Choroid plexus epithelial cell (primary cell): ENCODE measurements at regions not wholly inside any gene's neighbourhood (a gene's known extent, or its start where the extent isn't known, plus 50 kb on each side); places are given as distances from the start of the nearest gene placed in this dataset.

Source experiments
- DNase-seq: peaks from one replicate; pipeline ENCODE4 v3.0.0-alpha.2; 2010; ENCODE audit warnings: low read depth
- H3K4me3 ChIP-seq: 2 replicates; pipeline ENCODE4 v1.5.1; 2011; ENCODE audit warnings: low read depth, mild to moderate bottlenecking, control low read depth, low read length, moderate library complexity
- CTCF ChIP-seq: conservative IDR thresholded peaks from 2 replicates; pipeline ENCODE4 v1.5.1; 2011; ENCODE audit warnings: low read depth, mild to moderate bottlenecking, control low read depth, inconsistent platforms, low read length, moderate library complexity

DNA sequence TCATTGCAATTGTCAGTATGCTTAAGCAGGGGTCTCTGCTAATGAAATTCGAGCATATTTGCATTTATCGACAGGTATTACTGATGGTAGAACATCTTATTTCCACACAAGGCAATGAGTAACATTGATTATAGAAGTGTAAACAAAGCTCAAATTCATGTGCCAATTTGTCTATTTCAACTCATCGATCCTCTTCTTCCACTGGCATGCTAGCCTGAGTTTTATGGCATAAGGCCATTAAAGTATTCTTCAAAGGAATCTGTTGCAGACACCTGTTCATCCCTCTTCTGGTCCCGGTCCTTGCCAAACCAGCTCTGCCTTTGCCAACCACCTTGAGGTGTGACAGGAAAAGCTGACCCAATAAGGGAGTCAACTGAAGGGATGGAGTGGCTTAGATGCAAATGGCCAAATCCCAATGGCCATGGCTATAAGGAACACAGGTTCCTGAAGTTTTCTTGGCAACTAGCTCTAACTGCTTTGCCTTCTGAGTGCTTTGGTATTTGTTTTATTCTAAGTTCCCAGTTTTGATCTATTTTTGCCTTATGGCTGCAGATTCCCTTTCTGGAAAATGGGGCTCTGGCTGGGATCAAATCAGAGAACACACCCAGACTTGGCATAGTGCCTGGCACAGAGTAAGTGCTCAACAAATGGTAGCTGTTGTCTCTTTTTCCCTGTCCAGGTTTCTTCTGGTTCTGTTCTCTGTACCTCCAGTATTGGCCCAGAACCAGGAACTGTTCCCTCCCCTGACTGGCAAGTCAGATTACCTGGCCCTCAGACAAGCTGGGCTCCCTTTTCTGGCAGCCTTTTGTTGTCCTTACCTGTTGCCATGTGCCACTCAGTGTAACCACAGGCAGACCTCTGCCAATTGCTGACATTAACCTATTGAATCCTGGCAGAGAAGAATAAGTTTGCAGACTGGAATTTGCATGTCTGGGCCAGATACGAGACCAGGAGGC is 63.1 kb downstream of the RTL9 start:
- no peak for DNase-seq
- TF ChIP-seq CTCF, result no peak

DNA sequence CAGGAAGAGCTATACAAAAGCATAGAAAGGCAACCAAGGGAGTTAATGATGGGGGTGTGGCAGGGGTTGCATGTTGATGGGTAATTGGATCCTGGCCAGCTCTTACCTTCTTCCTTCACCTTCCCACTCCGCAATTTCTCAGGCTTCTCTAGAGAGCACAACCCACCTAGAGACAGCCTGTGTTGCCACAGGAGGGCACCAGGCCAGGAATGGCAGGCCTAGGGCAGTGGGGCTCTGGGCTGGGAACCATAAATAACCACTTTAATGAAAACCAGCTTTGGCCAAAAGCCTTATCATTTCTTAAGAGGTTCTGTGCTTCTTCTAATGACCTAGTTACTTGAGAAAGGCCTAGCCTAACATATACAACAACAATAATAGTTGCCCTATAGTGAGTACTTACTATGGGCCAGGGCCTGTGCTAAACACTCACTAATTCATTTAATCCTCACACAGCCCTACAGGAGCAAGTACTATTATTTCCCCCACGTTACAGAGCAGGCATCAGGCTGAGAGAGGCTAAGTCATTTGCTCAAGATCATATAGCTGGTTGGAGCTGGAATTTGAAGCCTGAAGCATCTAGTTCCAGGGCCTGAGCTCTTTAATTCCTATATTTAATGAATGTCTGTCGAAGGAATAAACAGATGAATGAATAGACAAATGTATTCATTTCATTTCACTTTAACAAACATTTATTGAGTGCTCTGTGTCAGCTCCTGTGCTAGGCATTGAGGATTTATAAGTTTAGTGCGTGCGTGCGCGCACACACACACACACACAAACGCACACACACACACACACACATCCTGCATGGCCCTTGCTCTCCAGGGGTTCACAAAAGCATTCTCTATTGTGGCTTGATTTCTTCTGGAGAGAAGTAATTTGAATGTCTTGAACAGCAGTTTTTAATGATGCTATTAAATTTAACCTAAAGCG is 66.8 kb downstream of the RTL9 start:
- no peak overlapping the region for H3K4me3 ChIP-seq
- no peak for TF ChIP-seq CTCF
- DNase-seq, result no peak

More for the DNA sequence above, 63.1 kb downstream of the RTL9 start:
- H3K4me3 ChIP-seq, result no peak overlapping the region

DNA sequence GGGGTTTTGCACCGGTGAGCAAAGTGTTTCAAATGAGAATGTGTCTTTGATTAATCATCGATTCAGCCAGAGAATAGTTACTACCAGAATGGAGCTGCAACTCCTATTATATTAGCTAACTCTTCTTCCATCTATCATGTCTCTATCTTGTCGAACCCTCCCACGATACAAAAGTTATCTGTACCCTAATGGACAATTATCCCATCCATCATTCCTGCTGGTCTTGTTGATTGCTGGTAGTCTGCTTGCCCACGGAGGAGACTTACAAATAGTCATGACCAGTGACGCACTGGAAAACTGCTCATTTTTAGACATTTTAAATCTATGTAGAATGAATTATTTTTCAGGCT is 67.5 kb downstream of the RTL9 start:
- TF ChIP-seq CTCF, result no peak
- DNase-seq, result no peak
- H3K4me3 ChIP-seq, result no peak overlapping the region

- no peak for TF ChIP-seq CTCF
- H3K4me3 ChIP-seq, result no peak overlapping the region
- no peak for DNase-seq
These were observed 68.4 kb downstream of the RTL9 start for GRCh38 chrX:110427076-110427475.

DNA sequence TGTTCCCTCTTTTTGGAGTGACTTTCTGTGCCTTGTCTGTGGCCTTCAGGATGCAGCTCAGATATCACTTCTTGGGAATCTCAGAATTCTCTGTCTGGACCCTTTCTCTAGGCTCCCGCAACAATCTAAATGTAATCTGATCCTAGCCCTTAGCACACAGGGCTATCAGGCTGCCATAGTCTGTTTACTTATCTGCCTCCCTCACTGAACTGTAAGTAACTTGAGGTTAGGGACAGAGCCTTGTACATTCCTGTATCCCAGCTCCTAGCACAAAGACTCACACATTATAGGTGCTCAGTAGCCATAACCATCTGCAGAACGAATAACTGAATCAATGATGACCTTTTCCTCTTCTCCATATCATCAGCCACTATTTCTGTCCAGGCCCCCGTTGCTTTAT is 69.5 kb downstream of the RTL9 start:
- TF ChIP-seq CTCF, result no peak
- DNase-seq, result no peak
- H3K4me3 ChIP-seq, result no peak overlapping the region

GRCh38 chrX:110430293-110431076 is 71.8 kb downstream of the RTL9 start:
- no peak for DNase-seq
- TF ChIP-seq CTCF, result no peak
- H3K4me3 ChIP-seq, result no peak overlapping the region
